ENCODE measurements at regions not wholly inside any gene's neighbourhood (a gene's known extent, or its start where the extent isn't known, plus 50 kb on each side); places are given as distances from the start of the nearest gene placed in this dataset.

DNA sequence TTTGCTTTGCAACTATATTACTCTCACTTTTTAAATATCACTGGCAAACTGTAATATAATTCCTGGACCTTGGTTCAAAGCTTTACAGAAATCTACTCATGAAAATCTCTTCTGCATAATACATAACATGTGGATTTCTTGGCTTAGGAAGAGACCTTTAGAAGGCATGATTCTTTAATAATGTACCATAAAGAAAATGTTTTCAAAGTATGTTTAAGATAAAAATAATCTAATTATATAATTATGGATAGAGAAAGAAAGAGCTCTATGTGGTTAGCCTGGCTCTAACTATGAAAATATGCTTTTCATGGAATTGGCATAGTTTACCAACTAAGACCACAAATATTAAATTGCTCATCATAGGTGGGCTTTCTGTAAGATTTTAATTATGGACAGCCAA lies 817.8 kb downstream of the TLE1 start:
- Histone ChIP-seq H2AK5ac (ENCODE audit: low read depth, low read length) (no peak overlapping the region), H2BK120ac (ENCODE audit: low read depth, low read length) (no peak overlapping the region), H3K27ac (replicated peaks; ENCODE audit: low read length) (no peak overlapping the region), H3K4ac (ENCODE audit: low read length) (no peak overlapping the region), H2BK12ac (ENCODE audit: low read length) (no peak overlapping the region), H3K79me1 (ENCODE audit: low read depth, low read length) (no peaks in the 10 kb centered on the region), H3K14ac (ENCODE audit: low read length) (no peak overlapping the region), H3K4me2 (ENCODE audit: insufficient read depth, low read length, poor library complexity, severe bottlenecking) (no peak overlapping the region), H2BK15ac (ENCODE audit: low read length) (no peak overlapping the region), H3K36me3 (replicated peaks in 1 of 2; ENCODE audit: control insufficient read depth in 2 of 2, insufficient read depth in 2 of 2, low read length in 2 of 2) (no peaks in the 10 kb centered on the region), H2AFZ (ENCODE audit: low read length) (no peak overlapping the region), H3K4me1 (ENCODE audit: control insufficient read depth in 2 of 2, insufficient read depth in 1 of 2, low read depth in 1 of 2, low read length in 2 of 2) (no peaks in the 10 kb centered on the region), H3K9ac (ENCODE audit: low read depth, low read length, poor library complexity) (no peak overlapping the region), H4K8ac (ENCODE audit: low read depth, low read length) (no peak overlapping the region), H3K23ac (ENCODE audit: low read depth, low read length, poor library complexity) (no peak overlapping the region), H3K4me3 (ENCODE audit: low read length in 2 of 2) (no peak overlapping the region), H3K18ac (ENCODE audit: low read length) (no peak overlapping the region), H3K9me3 (replicated peaks in 1 of 2; ENCODE audit: control insufficient read depth in 2 of 2, insufficient read depth in 1 of 2, low read depth in 1 of 2, low read length in 2 of 2) (peaks cover 0 to 3% of the 10 kb centered on the region in 2 donors), H4K91ac (ENCODE audit: low read depth, low read length, poor library complexity) (no peak overlapping the region), H3K27me3 (ENCODE audit: control insufficient read depth in 3 of 3, insufficient read depth in 3 of 3, low read depth in 1 of 3, low read length in 3 of 3) (no peaks in the 10 kb centered on the region), H2BK5ac (ENCODE audit: low read length) (no peak overlapping the region)
- DNase-seq (ENCODE audit: low spot score), result no peak

- no peak overlapping the region for H3K14ac ChIP-seq (ENCODE audit: low read length)
- H3K27ac ChIP-seq (replicated peaks; ENCODE audit: low read length), result no peak overlapping the region
- no peak overlapping the region for H3K4ac ChIP-seq (ENCODE audit: low read length)
- H2BK5ac ChIP-seq (ENCODE audit: low read length), result no peak overlapping the region
- H3K9me3 ChIP-seq (replicated peaks in 1 of 2; ENCODE audit: control insufficient read depth in 2 of 2, insufficient read depth in 1 of 2, low read depth in 1 of 2, low read length in 2 of 2), result peaks cover 0 to 4% of the 10 kb centered on the region in 2 donors
- no peaks in the 10 kb centered on the region for H3K36me3 ChIP-seq (replicated peaks in 1 of 2; ENCODE audit: control insufficient read depth in 2 of 2, insufficient read depth in 2 of 2, low read length in 2 of 2)
- no peak overlapping the region for H3K4me2 ChIP-seq (ENCODE audit: insufficient read depth, low read length, poor library complexity, severe bottlenecking)
- no peak overlapping the region for H3K23ac ChIP-seq (ENCODE audit: low read depth, low read length, poor library complexity)
- H3K18ac ChIP-seq (ENCODE audit: low read length), result no peak overlapping the region
- no peaks in the 10 kb centered on the region for H3K4me1 ChIP-seq (ENCODE audit: control insufficient read depth in 2 of 2, insufficient read depth in 1 of 2, low read depth in 1 of 2, low read length in 2 of 2)
- no peak overlapping the region for H2BK120ac ChIP-seq (ENCODE audit: low read depth, low read length)
- H2AK5ac ChIP-seq (ENCODE audit: low read depth, low read length), result no peak overlapping the region
- no peak overlapping the region for H2BK12ac ChIP-seq (ENCODE audit: low read length)
- no peak overlapping the region for H3K4me3 ChIP-seq (ENCODE audit: low read length in 2 of 2)
- H2AFZ ChIP-seq (ENCODE audit: low read length), result no peak overlapping the region
- no peak overlapping the region for H2BK15ac ChIP-seq (ENCODE audit: low read length)
- no peak overlapping the region for H4K91ac ChIP-seq (ENCODE audit: low read depth, low read length, poor library complexity)
- DNase-seq (ENCODE audit: low spot score), result no peak
- no peak overlapping the region for H3K9ac ChIP-seq (ENCODE audit: low read depth, low read length, poor library complexity)
- H3K79me1 ChIP-seq (ENCODE audit: low read depth, low read length), result no peaks in the 10 kb centered on the region
- H3K27me3 ChIP-seq (ENCODE audit: control insufficient read depth in 3 of 3, insufficient read depth in 3 of 3, low read depth in 1 of 3, low read length in 3 of 3), result no peaks in the 10 kb centered on the region
- no peak overlapping the region for H4K8ac ChIP-seq (ENCODE audit: low read depth, low read length)
Observed at GRCh38 chr9:80867731-80868130, 821.6 kb downstream of the TLE1 start.

- no CpG with 5 or more reads among the region's 2 CpGs for WGBS, 2 donors (ENCODE audit: extremely low coverage in 2 of 2, insufficient read length in 2 of 2, insufficient replicate concordance in 1 of 2)
Observed at GRCh38 chr9:80866576-80867227, 822.6 kb downstream of the TLE1 start.

DNA sequence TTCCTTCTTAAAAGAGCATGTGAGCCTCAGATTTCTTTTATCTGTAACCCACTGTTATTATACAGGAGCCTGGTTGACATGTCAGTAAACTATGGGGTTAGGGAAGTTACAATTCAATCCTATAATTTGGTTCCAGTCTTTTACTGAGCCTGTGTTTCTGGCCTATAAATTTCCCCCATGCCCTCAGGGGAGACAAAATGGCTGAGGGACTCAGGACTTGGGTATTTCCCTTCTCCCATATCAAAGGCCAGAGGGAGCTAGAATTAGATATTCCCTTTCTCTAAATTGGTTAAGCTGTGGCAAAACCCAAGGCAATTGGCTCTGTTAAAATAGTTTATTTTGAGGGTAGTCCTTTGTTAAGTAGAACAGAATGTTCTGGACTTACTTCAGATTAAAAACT lies 823.2 kb downstream of the TLE1 start:
- no peak for DNase-seq (ENCODE audit: low spot score)
- Histone ChIP-seq H3K4me2 (ENCODE audit: insufficient read depth, low read length, poor library complexity, severe bottlenecking) (no peak overlapping the region), H3K18ac (ENCODE audit: low read length) (no peak overlapping the region), H2BK120ac (ENCODE audit: low read depth, low read length) (no peak overlapping the region), H3K23ac (ENCODE audit: low read depth, low read length, poor library complexity) (no peak overlapping the region), H3K27me3 (ENCODE audit: control insufficient read depth in 3 of 3, insufficient read depth in 3 of 3, low read depth in 1 of 3, low read length in 3 of 3) (no peaks in the 10 kb centered on the region), H3K4ac (ENCODE audit: low read length) (no peak overlapping the region), H3K14ac (ENCODE audit: low read length) (no peak overlapping the region), H4K91ac (ENCODE audit: low read depth, low read length, poor library complexity) (no peak overlapping the region), H2AK5ac (ENCODE audit: low read depth, low read length) (no peak overlapping the region), H3K4me3 (ENCODE audit: low read length in 2 of 2) (no peak overlapping the region), H3K9ac (ENCODE audit: low read depth, low read length, poor library complexity) (no peak overlapping the region), H3K79me1 (ENCODE audit: low read depth, low read length) (no peaks in the 10 kb centered on the region), H3K4me1 (ENCODE audit: control insufficient read depth in 2 of 2, insufficient read depth in 1 of 2, low read depth in 1 of 2, low read length in 2 of 2) (no peaks in the 10 kb centered on the region), H2BK15ac (ENCODE audit: low read length) (no peak overlapping the region), H4K8ac (ENCODE audit: low read depth, low read length) (no peak overlapping the region), H2AFZ (ENCODE audit: low read length) (no peak overlapping the region), H2BK12ac (ENCODE audit: low read length) (no peak overlapping the region), H3K36me3 (replicated peaks in 1 of 2; ENCODE audit: control insufficient read depth in 2 of 2, insufficient read depth in 2 of 2, low read length in 2 of 2) (no peaks in the 10 kb centered on the region), H2BK5ac (ENCODE audit: low read length) (no peak overlapping the region), H3K27ac (replicated peaks; ENCODE audit: low read length) (no peak overlapping the region), H3K9me3 (replicated peaks in 1 of 2; ENCODE audit: control insufficient read depth in 2 of 2, insufficient read depth in 1 of 2, low read depth in 1 of 2, low read length in 2 of 2) (peaks cover 0 to 4% of the 10 kb centered on the region in 2 donors)

More at GRCh38 chr9:80866576-80867227, 822.6 kb downstream of the TLE1 start:
- H2BK120ac ChIP-seq (ENCODE audit: low read depth, low read length), result no peak overlapping the region
- H3K27me3 ChIP-seq (ENCODE audit: control insufficient read depth in 3 of 3, insufficient read depth in 3 of 3, low read depth in 1 of 3, low read length in 3 of 3), result no peaks in the 10 kb centered on the region
- no peak overlapping the region for H2AK5ac ChIP-seq (ENCODE audit: low read depth, low read length)
- H4K91ac ChIP-seq (ENCODE audit: low read depth, low read length, poor library complexity), result no peak overlapping the region
- H3K79me1 ChIP-seq (ENCODE audit: low read depth, low read length), result no peaks in the 10 kb centered on the region
- H3K4me2 ChIP-seq (ENCODE audit: insufficient read depth, low read length, poor library complexity, severe bottlenecking), result no peak overlapping the region
- no peaks in the 10 kb centered on the region for H3K36me3 ChIP-seq (replicated peaks in 1 of 2; ENCODE audit: control insufficient read depth in 2 of 2, insufficient read depth in 2 of 2, low read length in 2 of 2)
- H2BK5ac ChIP-seq (ENCODE audit: low read length), result no peak overlapping the region
- no peak overlapping the region for H3K23ac ChIP-seq (ENCODE audit: low read depth, low read length, poor library complexity)
- H3K14ac ChIP-seq (ENCODE audit: low read length), result no peak overlapping the region
- no peak overlapping the region for H3K27ac ChIP-seq (replicated peaks; ENCODE audit: low read length)
- no peak overlapping the region for H2AFZ ChIP-seq (ENCODE audit: low read length)
- H4K8ac ChIP-seq (ENCODE audit: low read depth, low read length), result no peak overlapping the region
- H3K4ac ChIP-seq (ENCODE audit: low read length), result no peak overlapping the region
- H2BK12ac ChIP-seq (ENCODE audit: low read length), result no peak overlapping the region
- H2BK15ac ChIP-seq (ENCODE audit: low read length), result no peak overlapping the region
- no peak overlapping the region for H3K4me3 ChIP-seq (ENCODE audit: low read length in 2 of 2)
- H3K4me1 ChIP-seq (ENCODE audit: control insufficient read depth in 2 of 2, insufficient read depth in 1 of 2, low read depth in 1 of 2, low read length in 2 of 2), result no peaks in the 10 kb centered on the region
- DNase-seq (ENCODE audit: low spot score), result no peak
- peaks cover 0 to 4% of the 10 kb centered on the region in 2 donors for H3K9me3 ChIP-seq (replicated peaks in 1 of 2; ENCODE audit: control insufficient read depth in 2 of 2, insufficient read depth in 1 of 2, low read depth in 1 of 2, low read length in 2 of 2)
- no peak overlapping the region for H3K18ac ChIP-seq (ENCODE audit: low read length)
- H3K9ac ChIP-seq (ENCODE audit: low read depth, low read length, poor library complexity), result no peak overlapping the region
